Omental fat pad (tissue), 3 donors: ENCODE measurements at regions not wholly inside any gene's neighbourhood (a gene's known extent, or its start where the extent isn't known, plus 50 kb on each side); places are given as distances from the start of the nearest gene placed in this dataset.

Experiments used
- ATAC-seq: fragments of 150-250 bp; one replicate; pipeline ENCODE4 v1.9.1; 2016; ENCODE audit warnings: mild to moderate bottlenecking, moderate library complexity; ENCODE audit not compliant: low FRiP score
- DNase-seq: peaks from one replicate; pipeline ENCODE4 v3.0.0-alpha.2; 2019; ENCODE audit warnings: low spot score
- CTCF ChIP-seq, 3 donors: fragments of 450-650 bp; IDR thresholded peaks; one replicate each; pipeline ENCODE4 v1.5.1; 2016 to 2017; ENCODE audit warnings: antibody characterized with exemption in 3 of 3, mild to moderate bottlenecking in 3 of 3, moderate library complexity in 2 of 3

GRCh38 chr5:66511491-66511890 is 84.7 kb upstream of the MAST4 start:
- DNase-seq = no peak
- TF ChIP-seq CTCF (IDR thresholded peaks at IDR 0.05) = no peak
- no peak for ATAC-seq

GRCh38 chr5:66513130-66513529 is 83.1 kb upstream of the MAST4 start:
- no peak for ATAC-seq
- no peak for DNase-seq
- TF ChIP-seq CTCF (IDR thresholded peaks at IDR 0.05) = no peak

- no peak for DNase-seq
- no peak for ATAC-seq
- TF ChIP-seq CTCF (IDR thresholded peaks at IDR 0.05) = no peak
Observed at GRCh38 chr5:66515209-66515608, 81.0 kb upstream of the MAST4 start.

- TF ChIP-seq CTCF (IDR thresholded peaks at IDR 0.05) = no peak
- DNase-seq = no peak
- no peak for ATAC-seq
Observed at GRCh38 chr5:66516550-66516949, 79.6 kb upstream of the MAST4 start.

- no peak for TF ChIP-seq CTCF (IDR thresholded peaks at IDR 0.05)
- DNase-seq (no peak), ATAC-seq (no peak)
Observed at GRCh38 chr5:66517351-66517750, 78.8 kb upstream of the MAST4 start.

- TF ChIP-seq CTCF (IDR thresholded peaks at IDR 0.05) = no peak
- DNase-seq = no peak
- no peak for ATAC-seq
Observed at GRCh38 chr5:66518052-66518451, 78.1 kb upstream of the MAST4 start.

- TF ChIP-seq CTCF (IDR thresholded peaks at IDR 0.05) = no peak
- peak; percentile 83 for ATAC-seq
- no peak for DNase-seq
Observed at GRCh38 chr5:66518753-66519152, 77.4 kb upstream of the MAST4 start.
